Endothelial cell of umbilical vein (primary cell): ENCODE measurements at regions not wholly inside any gene's neighbourhood (a gene's known extent, or its start where the extent isn't known, plus 50 kb on each side); places are given as distances from the start of the nearest gene placed in this dataset.

Source experiments
- BruUV-seq: library from RNA; stranded (reverse); fragments of 400-500 nt; replicated peaks from 2 replicates; lab custom pipeline; 2021; lab: Mats Ljungman, UMichigan
- CTCF ChIA-PET: fragments of 300-600, 350-600 bp; sonication (Branson Sonifier 250); formaldehyde crosslinking; loops from one replicate; lab custom pipeline; 2021; ENCODE audit warnings: antibody characterized with exemption, inconsistent platforms; lab: Charles Lee
- POLR2A ChIA-PET: fragments of 300-600, 350-600 bp; sonication (Branson Sonifier 250); formaldehyde crosslinking; loops from one replicate; lab custom pipeline; 2021; ENCODE audit warnings: antibody characterized with exemption, inconsistent platforms; lab: Charles Lee
- DNase-seq: peaks from one replicate; pipeline ENCODE4 v3.0.0-alpha.2; 2011; ENCODE audit warnings: low read depth, low spot score
- FAIRE-seq: peaks from 2 replicates; lab custom pipeline; 2011; peaks lifted over from hg19 to GRCh38; lab: Jason Lieb, UNC
- H2AFZ ChIP-seq: 2 replicates; pipeline ENCODE4 v1.6.0; 2012; ENCODE audit warnings: low read depth, low read length, control low read depth, inconsistent platforms
- H3K27ac ChIP-seq: 2 replicates; pipeline ENCODE4 v1.5.1; 2011; ENCODE audit warnings: low read depth, mild to moderate bottlenecking, control low read depth, low read length, moderate library complexity; ENCODE audit not compliant: insufficient read depth
- H3K27me3 ChIP-seq, 2 experiments: 2 replicates each; pipeline versions ENCODE4 v1.6.0 to v1.6.1; 2011; ENCODE audit warnings: low read length in 2 of 2, mixed read lengths in 1 of 2; ENCODE audit not compliant: control insufficient read depth in 2 of 2, insufficient read depth in 2 of 2
- H3K36me3 ChIP-seq, 2 experiments: 2 replicates in 1 of 2; 3 replicates in 1 of 2; pipeline ENCODE4 v1.5.1; 2011; ENCODE audit warnings: low read length in 2 of 2, mild to moderate bottlenecking in 1 of 2, moderate library complexity in 1 of 2; ENCODE audit not compliant: control insufficient read depth in 2 of 2, insufficient read depth in 2 of 2; ENCODE audit errors: extremely low read depth in 1 of 2
- H3K4me1 ChIP-seq: 3 replicates; pipeline ENCODE4 v1.5.1; 2011; ENCODE audit warnings: mild to moderate bottlenecking, low read length; ENCODE audit not compliant: control insufficient read depth, insufficient read depth; ENCODE audit errors: extremely low read depth
- H3K4me2 ChIP-seq: 2 replicates; pipeline ENCODE4 v1.6.1; 2011; ENCODE audit warnings: low read length, control low read depth, mixed read lengths; ENCODE audit not compliant: insufficient read depth
- H3K4me3 ChIP-seq, 3 experiments: fragments of 200-600 bp in 1 of 3; sonication (generic), shearing (Covaris generic) in 1 of 3; replicated peaks in 1 of 3; 2 replicates each; pipeline ENCODE4 v1.5.1; 2011 to 2016; ENCODE audit warnings: control low read depth in 3 of 3, low read length in 3 of 3, mild to moderate bottlenecking in 2 of 3, inconsistent platforms in 1 of 3, low read depth in 1 of 3, moderate library complexity in 1 of 3; ENCODE audit not compliant: insufficient read depth in 1 of 3
- H3K79me2 ChIP-seq: 2 replicates; pipeline ENCODE4 v1.6.0; 2012; ENCODE audit warnings: low read length, inconsistent platforms; ENCODE audit not compliant: control insufficient read depth, insufficient read depth
- H3K9ac ChIP-seq: replicated peaks from 2 replicates; pipeline ENCODE3; 2011; ENCODE audit warnings: low read length, control low read depth; ENCODE audit not compliant: insufficient read depth; ENCODE audit errors: extremely low read depth
- H3K9me1 ChIP-seq: replicated peaks from 3 replicates; pipeline ENCODE4 v1.6.0; 2011; ENCODE audit warnings: mild to moderate bottlenecking, low read length; ENCODE audit not compliant: control insufficient read depth, insufficient read depth; ENCODE audit errors: extremely low read depth
- H3K9me3 ChIP-seq: replicated peaks from 2 replicates; pipeline ENCODE4 v1.5.1; 2012; ENCODE audit warnings: low read length, inconsistent platforms; ENCODE audit not compliant: control insufficient read depth, insufficient read depth
- H4K20me1 ChIP-seq: replicated peaks from 2 replicates; pipeline ENCODE3; 2011; ENCODE audit warnings: mild to moderate bottlenecking, low read length; ENCODE audit not compliant: control insufficient read depth, insufficient read depth; ENCODE audit errors: extremely low read depth
- CTCF ChIP-seq, 2 donors: IDR thresholded peaks; 1 replicate in 1 of 2; 2 replicates in 1 of 2; pipeline ENCODE4 v1.5.1; 2011; ENCODE audit warnings: low read length in 2 of 2, mild to moderate bottlenecking in 2 of 2, moderate library complexity in 2 of 2, control low read depth in 1 of 2, inconsistent platforms in 1 of 2, low read depth in 1 of 2; ENCODE audit not compliant: insufficient read depth in 1 of 2; ENCODE audit errors: extremely low read depth in 1 of 2
- EZH2 ChIP-seq: IDR thresholded peaks from 2 replicates; pipeline ENCODE4 v1.6.1; 2012; ENCODE audit warnings: borderline replicate concordance, low read depth, mild to moderate bottlenecking, moderate library complexity, low read length, inconsistent platforms; ENCODE audit not compliant: severe bottlenecking
- FOS ChIP-seq: IDR thresholded peaks from 2 replicates; pipeline ENCODE4 v1.6.1; 2011; ENCODE audit warnings: mild to moderate bottlenecking, low read length, moderate library complexity, borderline replicate concordance; ENCODE audit not compliant: insufficient read depth
- GATA2 ChIP-seq: IDR thresholded peaks from 2 replicates; pipeline ENCODE4 v1.7.0; 2011; ENCODE audit warnings: low read depth, mild to moderate bottlenecking, moderate library complexity, mixed read lengths, low read length; ENCODE audit not compliant: insufficient read length, insufficient read depth
- JUN ChIP-seq: IDR thresholded peaks from 2 replicates; pipeline ENCODE4 v1.6.1; 2011; ENCODE audit warnings: borderline replicate concordance, low read depth; ENCODE audit not compliant: insufficient read length, insufficient read depth
- MAX ChIP-seq: IDR thresholded peaks from 2 replicates; pipeline ENCODE4 v1.6.1; 2011; ENCODE audit not compliant: insufficient read depth, insufficient read length
- MYC ChIP-seq: IDR thresholded peaks from one replicate; pipeline ENCODE4 v1.6.1; 2011; ENCODE audit warnings: mild to moderate bottlenecking, low read depth, low read length
- POLR2A ChIP-seq: IDR thresholded peaks from 2 replicates; pipeline ENCODE4 v1.6.1; 2012; ENCODE audit warnings: low read depth, mild to moderate bottlenecking, control low read depth, low read length
- POLR2AphosphoS5 ChIP-seq: IDR thresholded peaks from 2 replicates; pipeline ENCODE4 v1.6.1; 2012; ENCODE audit warnings: low read depth, mild to moderate bottlenecking, control low read depth, low read length, moderate library complexity; ENCODE audit not compliant: insufficient read depth
- dilution Hi-C: fragments of 300-500 bp; cut with MboI; formaldehyde crosslinking; loops from one replicate; pipeline ENCODE4 v1.15.0; 2019; ENCODE audit warnings: low sequenced_read_pairs; ENCODE audit not compliant: extremely low pct_ligation_motif_present
- intact Hi-C: fragments of 100-400 bp; cut with micrococcal nuclease; formaldehyde crosslinking; loops from one replicate; pipeline ENCODE4 v1.10.0; 2022

GRCh38 chr10:80784695-80785094, 247.0 kb downstream of the SH2D4B start:
- TF ChIP-seq MAX: no peak
- TF ChIP-seq JUN: no peak
- no peak for TF ChIP-seq CTCF (IDR thresholded peaks at IDR 0.05; ENCODE audit: extremely low read depth in 1 of 2, insufficient read depth in 1 of 2, low read depth in 1 of 2, low read length in 2 of 2)
- TF ChIP-seq FOS: no peak
- TF ChIP-seq GATA2: no peak
- TF ChIP-seq MYC: no peak
- no peak for TF ChIP-seq POLR2A
- Histone ChIP-seq H3K4me3 (no peak overlapping the region), H3K27ac (no peak overlapping the region), H3K9ac (no peak overlapping the region), H3K9me1 (no peaks in the 10 kb centered on the region), H3K4me2 (no peak overlapping the region), H2AFZ (no peak overlapping the region), H3K4me1 (no peaks in the 10 kb centered on the region), H3K36me3 (no peaks in the 10 kb centered on the region), H3K9me3 (no peaks in the 10 kb centered on the region), H3K79me2 (no peaks in the 10 kb centered on the region), H3K27me3 (no peaks in the 10 kb centered on the region), H4K20me1 (no peaks in the 10 kb centered on the region)
- DNase-seq (no peak), FAIRE-seq (no peak)
- intact Hi-C loops: no loop called here
- dilution Hi-C loops: no loop called here
- POLR2A ChIA-PET: no interaction called here
- no TSS peak for BruUV-seq
- CTCF ChIA-PET: no interaction called here

- no TSS peak for BruUV-seq
- no peak for TF ChIP-seq EZH2
- no peak for TF ChIP-seq POLR2AphosphoS5
- TF ChIP-seq CTCF (IDR thresholded peaks at IDR 0.05; ENCODE audit: extremely low read depth in 1 of 2, insufficient read depth in 1 of 2, low read depth in 1 of 2, low read length in 2 of 2): no peak
- TF ChIP-seq GATA2: no peak
- TF ChIP-seq FOS: no peak
- H2AFZ ChIP-seq: no peak overlapping the region
- ChIA-PET CTCF (no interaction called here), POLR2A (no interaction called here)
- H3K4me2 ChIP-seq: no peak overlapping the region
- no peaks in the 10 kb centered on the region for H3K9me1 ChIP-seq
- FAIRE-seq (no peak), DNase-seq (no peak)
- no peaks in the 10 kb centered on the region for H3K9me3 ChIP-seq
- dilution Hi-C loops: no loop called here
- H3K27me3 ChIP-seq: no peaks in the 10 kb centered on the region
- H3K36me3 ChIP-seq: no peaks in the 10 kb centered on the region
- H3K79me2 ChIP-seq: no peaks in the 10 kb centered on the region
- H3K4me3 ChIP-seq: no peak overlapping the region
- H4K20me1 ChIP-seq: no peaks in the 10 kb centered on the region
- no peak overlapping the region for H3K9ac ChIP-seq
- no peak overlapping the region for H3K27ac ChIP-seq
- intact Hi-C loops: no loop called here
- H3K4me1 ChIP-seq: no peaks in the 10 kb centered on the region
Observed at GRCh38 chr10:80786322-80786721, 248.6 kb downstream of the SH2D4B start.
